ENCODE measurements at regions not wholly inside any gene's neighbourhood (a gene's known extent, or its start where the extent isn't known, plus 50 kb on each side); places are given as distances from the start of the nearest gene placed in this dataset.

DNA sequence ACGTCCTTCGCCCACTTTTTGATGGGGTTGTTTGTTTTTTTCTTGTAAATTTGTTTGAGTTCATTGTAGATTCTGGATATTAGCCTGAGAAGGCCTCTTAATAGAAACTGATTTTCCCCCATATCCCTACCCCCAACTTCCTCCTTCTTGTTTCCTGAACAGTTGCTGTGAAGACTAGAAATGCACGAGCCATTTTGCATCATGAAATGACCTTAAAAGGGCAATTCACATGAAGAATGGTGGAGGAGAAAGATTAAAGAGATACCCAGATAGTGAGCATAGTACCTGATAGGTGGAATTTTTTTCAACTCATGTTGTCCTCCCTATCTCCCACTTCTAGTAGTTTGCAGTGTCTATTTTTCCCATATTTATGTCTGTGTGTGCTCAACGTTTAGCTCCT lies 55.2 kb upstream of the KCNH8 start:
- no peak for DNase-seq

GRCh38 chr3:19077388-19077787 lies 70.9 kb upstream of the KCNH8 start:
- DNase-seq = no peak

- no peak for DNase-seq
These were observed 73.3 kb upstream of the KCNH8 start for GRCh38 chr3:19075037-19075436.

DNA sequence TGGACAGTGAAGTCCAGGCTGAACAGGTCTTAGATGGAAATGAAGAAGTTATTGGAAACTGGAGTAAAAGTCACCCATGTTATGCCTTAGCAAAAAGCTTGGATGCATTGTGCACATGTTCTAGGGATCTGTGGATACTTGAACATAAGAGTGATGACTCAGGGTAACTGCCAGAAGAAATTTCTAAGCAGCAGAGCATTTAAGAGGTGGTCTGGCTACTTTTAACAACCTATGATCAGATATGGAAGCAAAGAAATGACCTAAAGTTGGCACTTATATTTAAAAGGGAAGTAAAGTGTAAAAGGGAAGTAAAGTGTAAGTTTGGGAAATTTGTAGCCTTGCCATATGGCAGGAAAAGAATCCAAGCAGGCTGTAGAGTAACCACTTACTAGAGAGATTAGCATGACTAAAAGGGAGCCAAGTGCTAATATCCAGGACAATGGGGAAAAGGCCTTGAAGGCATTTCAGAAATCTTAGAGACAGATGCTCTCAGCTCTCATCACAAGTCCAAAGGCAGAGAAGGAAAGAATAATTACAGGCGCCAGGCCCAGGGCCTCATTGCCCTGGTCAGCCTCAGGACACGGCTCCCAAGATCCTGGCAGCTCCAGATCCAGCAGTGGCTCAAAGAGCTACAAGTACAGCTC lies 73.9 kb upstream of the KCNH8 start:
- DNase-seq = no peak

DNA sequence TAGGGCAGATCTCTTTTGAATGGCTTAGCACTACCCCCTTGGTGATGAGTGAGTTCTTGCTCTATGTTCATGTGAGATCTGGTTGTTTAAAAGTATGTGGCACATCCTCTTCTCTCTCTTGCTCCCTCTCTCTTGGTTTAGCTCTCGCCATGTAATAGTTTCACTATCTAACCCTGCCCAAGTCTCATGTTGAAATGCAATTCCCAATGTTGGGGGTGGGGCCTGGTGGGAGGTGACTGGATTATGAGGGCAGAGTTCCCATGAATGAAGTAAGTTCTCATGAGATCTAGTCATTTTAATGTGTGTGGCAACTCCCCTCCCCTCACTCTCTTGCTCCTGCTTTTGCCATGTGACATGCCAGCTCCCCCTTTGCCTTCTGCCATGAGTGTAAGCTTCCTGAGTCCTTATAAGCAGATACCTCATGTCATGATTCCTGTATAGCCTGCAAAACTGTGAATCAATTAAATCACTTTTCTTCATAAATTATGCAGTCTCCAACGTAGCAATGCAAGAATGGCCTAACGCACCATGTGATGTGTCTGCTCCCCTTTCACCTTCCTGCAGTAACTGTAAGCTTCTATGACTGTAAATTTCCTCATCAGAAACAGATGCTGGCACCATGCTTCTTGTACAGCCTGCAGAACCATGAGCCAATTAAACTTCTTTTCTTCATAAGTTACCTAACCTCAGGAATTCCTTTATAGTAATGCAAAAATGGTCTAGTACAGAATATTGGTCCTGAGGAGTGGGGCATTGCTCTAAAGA lies 74.8 kb upstream of the KCNH8 start:
- no peak for DNase-seq

DNA sequence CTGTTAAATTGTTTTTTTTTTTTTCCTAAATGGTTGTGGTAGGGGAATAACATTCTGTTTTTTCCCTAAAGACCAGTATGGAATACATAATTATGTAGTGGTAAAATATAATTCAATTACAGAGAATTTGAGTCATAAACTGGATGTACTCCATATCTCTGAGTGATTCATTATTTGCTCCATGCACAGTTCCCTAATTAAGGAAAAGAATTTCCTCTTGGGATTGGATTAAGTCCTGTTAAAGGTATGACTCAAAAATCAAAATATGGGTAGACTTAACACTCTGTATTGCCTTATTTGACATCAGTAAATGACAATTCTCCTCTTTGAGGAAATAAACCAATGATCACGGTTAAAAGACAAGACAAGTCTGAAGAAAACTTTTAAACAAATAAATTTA lies 78.0 kb upstream of the KCNH8 start:
- no peak for DNase-seq

GRCh38 chr3:19065027-19065426 lies 83.3 kb upstream of the KCNH8 start:
- DNase-seq = no peak

DNA sequence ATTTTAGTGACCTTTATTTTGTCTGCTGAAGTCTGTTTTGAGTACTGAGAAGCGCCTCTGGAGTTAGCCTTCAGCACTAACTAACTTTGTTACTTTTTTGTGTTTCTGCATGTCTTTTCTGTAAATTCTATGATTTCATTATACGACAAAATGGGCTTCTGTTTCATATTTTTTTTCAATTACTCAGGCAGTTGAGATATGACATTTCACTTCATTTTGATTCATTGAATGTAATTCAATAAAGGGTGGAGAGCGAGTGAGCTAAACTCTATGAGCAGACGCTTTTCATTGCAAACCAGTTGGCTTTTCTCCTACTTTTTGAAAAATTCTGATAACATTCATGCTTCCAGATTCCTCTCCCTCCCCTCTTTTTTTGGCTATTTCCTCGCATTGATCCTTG lies 84.4 kb upstream of the KCNH8 start:
- DNase-seq = no peak

DNA sequence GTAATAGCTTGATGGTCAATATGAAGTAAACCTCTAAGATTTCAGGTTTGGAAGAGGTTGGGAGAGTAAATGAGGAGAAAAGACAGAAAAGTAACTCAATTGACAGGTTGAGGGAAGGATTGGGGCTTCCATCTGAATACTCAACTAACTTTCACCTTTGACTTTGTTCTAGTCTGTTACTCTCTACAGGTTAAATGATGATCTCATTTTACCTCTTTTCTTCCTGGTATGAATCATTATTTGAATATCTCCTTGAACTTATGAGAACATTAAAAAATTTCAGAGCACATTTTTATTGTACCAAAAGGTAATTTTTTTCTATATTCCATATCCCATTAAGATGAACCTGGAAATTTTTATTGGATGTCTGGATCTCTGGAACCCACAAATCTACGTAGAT lies 87.9 kb upstream of the KCNH8 start:
- no peak for DNase-seq

- DNase-seq = no peak
These were observed 95.4 kb upstream of the KCNH8 start for GRCh38 chr3:19052874-19053273.

GRCh38 chr3:19046440-19046839 lies 101.9 kb upstream of the KCNH8 start:
- no peak for DNase-seq

GRCh38 chr3:19030522-19030839 lies 117.8 kb upstream of the KCNH8 start:
- no peak for DNase-seq

GRCh38 chr3:19029837-19030521 lies 118.3 kb upstream of the KCNH8 start:
- DNase-seq = no peak

GRCh38 chr3:19025441-19025840 lies 122.9 kb upstream of the KCNH8 start:
- DNase-seq = no peak

DNA sequence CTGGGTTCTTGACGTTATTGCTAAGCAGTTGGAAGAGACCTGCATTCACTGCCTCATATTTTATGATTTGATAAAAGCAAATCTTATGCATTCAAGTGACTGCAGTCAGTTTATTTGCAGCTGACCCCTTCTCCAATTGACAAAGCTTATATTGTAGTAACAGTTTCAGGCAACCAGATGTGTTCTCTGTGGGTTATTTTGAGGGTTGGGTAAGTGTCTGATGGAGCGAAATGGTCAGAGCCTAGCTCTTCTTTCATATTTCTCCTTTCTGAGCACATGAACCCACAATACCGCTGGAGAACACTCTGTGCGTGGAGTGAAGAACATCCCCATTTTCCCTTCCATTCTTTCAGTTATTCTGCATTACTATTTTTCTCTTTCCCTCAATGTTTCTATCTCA lies 125.8 kb upstream of the KCNH8 start:
- DNase-seq = no peak

DNA sequence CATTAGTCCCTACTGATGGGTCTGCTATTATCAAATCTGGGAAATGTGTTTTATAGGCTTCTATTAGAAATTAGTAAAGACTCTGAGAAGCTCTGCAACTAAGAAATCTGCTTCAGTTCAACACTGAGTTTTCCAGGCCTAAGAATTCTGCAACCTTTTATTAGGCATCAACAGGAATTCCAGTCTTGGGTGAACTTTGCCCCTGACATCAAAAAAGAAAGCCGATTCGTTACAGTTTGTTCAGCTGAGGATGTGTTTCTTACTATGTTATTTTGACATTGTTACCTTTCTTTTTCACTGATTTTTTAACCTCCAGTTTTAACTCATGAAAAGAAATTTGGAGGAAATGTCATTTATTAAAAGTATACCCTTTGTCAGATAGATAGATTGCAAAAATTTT lies 131.5 kb upstream of the KCNH8 start:
- no peak for DNase-seq

DNA sequence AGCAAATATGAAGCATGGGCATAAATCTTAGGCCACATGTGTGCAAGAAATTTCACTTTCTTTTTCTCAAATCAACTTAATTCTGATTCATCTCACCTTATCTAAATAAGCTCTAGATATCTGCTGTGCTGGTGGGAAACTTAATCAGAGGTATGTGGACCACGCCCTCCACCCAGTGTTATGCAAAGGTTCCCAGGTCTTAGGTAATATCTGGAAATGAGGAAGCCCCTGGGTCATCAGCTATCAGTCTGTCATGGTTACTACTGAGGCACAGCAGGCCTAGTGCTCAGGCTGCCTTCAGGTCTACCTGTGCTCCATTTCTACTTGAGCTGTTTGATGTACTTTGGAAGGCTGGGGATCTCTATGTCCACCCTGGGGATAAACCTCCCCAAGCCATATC lies 134.4 kb upstream of the KCNH8 start:
- no peak for DNase-seq

GRCh38 chr3:19012846-19013245 lies 135.5 kb upstream of the KCNH8 start:
- no peak for DNase-seq

- DNase-seq = no peak
These were observed 145.7 kb upstream of the KCNH8 start for GRCh38 chr3:19002606-19003005.

DNA sequence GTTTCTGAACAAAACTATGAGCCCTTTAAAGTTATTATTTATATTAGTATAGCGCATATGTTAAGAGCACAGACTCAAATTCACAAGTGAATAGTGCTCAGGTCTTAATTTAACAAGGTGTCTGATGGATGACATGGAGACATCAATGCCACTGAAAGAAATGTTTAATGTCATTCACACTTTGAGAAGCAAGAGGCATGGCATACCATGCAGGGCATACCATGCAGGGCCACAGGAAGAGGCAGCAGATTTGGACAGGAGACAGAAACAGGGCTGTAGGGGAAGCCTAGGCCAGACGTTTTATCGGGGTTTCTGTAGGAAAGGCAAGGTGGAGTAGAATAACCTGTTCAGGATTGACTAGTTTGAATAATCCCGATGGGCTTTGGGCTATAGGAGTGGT lies 150.2 kb upstream of the KCNH8 start:
- DNase-seq = no peak

DNA sequence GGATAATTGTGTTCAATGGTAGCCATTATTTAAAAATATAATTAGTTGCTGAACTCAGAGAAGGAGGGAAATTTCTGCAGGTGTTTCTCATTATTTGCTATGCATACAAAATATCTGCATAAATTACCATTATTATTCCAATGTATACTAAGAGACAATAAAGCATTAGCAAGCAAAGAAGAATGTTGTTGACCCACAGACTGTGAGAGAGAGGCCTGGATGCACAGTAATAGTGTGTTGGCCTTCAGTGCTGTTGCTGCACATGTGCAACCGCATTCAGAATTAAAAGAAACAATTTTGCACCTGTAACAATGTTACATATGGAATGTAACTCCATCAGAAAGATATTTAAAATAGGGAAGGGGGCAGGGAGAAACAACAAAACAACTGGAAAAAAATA lies 155.6 kb upstream of the KCNH8 start:
- DNase-seq = no peak

DNA sequence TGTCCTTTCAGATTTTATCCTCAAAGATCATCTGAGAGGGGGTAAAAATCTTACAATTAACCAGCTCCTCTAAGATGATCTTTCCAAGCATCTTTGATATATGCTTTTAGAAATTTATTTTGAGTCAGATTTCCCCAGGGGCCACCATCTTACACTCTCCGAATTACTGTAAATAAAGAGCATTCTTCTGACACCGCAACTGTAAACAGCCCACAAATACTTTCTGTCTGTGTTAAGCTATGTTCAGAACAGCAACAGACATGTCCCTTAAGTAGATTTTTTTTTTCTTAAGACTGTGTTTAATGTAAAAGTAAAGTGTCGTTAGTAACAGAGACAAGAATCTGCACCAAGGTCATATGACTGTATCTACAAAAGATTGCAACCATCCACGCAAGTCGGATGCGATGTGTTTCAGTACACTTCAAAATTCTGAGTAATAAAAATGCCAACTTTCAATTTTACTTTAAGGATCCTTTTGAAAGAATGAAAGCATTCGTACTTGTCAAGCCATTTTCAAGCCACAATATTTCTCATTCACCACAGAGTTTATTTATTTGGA lies 159.0 kb upstream of the KCNH8 start:
- DNase-seq = peak; percentile 31

GRCh38 chr3:18988614-18989229 lies 159.6 kb upstream of the KCNH8 start:
- DNase-seq = peak; percentile 61
